Fibroblast of villous mesenchyme (primary cell): ENCODE measurements at regions not wholly inside any gene's neighbourhood (a gene's known extent, or its start where the extent isn't known, plus 50 kb on each side); places are given as distances from the start of the nearest gene placed in this dataset.

ENCODE experiments used
- DNase-seq: peaks from one replicate; pipeline ENCODE4 v3.0.0-alpha.2; 2010; ENCODE audit warnings: low read depth
- H3K4me3 ChIP-seq: 2 replicates; pipeline ENCODE4 v1.5.1; 2011; ENCODE audit warnings: low read depth, mild to moderate bottlenecking, low read length
- TF ChIP-seq, protein P1 (sequence below): IDR thresholded peaks from 2 replicates; pipeline ENCODE4 v1.5.1; 2012; ENCODE audit warnings: low read depth, mild to moderate bottlenecking, low read length; ENCODE audit not compliant: insufficient read depth

DNA sequence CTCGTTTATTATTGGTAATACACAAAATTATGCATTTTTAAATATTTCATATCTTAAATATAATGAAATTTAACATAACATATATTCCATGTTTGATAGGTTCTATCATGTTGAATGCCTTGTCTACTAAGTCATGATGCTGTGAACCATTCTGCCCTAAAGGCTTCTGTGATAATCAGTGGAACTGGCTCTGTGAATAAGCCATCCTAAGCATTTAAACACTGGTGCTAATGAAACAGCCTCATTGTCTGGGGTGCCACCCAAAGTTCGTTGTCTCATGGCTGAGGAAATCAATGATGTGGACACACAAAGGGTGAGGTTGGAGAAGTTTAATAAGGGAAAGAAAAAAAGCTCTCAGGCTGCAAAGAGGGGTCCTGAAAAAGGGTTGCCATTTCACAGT, 264.7 kb upstream of the ZRANB2 start:
- no peak for DNase-seq
- H3K4me3 ChIP-seq = no peak overlapping the region
- TF ChIP-seq, protein P1, sequence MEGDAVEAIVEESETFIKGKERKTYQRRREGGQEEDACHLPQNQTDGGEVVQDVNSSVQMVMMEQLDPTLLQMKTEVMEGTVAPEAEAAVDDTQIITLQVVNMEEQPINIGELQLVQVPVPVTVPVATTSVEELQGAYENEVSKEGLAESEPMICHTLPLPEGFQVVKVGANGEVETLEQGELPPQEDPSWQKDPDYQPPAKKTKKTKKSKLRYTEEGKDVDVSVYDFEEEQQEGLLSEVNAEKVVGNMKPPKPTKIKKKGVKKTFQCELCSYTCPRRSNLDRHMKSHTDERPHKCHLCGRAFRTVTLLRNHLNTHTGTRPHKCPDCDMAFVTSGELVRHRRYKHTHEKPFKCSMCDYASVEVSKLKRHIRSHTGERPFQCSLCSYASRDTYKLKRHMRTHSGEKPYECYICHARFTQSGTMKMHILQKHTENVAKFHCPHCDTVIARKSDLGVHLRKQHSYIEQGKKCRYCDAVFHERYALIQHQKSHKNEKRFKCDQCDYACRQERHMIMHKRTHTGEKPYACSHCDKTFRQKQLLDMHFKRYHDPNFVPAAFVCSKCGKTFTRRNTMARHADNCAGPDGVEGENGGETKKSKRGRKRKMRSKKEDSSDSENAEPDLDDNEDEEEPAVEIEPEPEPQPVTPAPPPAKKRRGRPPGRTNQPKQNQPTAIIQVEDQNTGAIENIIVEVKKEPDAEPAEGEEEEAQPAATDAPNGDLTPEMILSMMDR = no peak

DNA sequence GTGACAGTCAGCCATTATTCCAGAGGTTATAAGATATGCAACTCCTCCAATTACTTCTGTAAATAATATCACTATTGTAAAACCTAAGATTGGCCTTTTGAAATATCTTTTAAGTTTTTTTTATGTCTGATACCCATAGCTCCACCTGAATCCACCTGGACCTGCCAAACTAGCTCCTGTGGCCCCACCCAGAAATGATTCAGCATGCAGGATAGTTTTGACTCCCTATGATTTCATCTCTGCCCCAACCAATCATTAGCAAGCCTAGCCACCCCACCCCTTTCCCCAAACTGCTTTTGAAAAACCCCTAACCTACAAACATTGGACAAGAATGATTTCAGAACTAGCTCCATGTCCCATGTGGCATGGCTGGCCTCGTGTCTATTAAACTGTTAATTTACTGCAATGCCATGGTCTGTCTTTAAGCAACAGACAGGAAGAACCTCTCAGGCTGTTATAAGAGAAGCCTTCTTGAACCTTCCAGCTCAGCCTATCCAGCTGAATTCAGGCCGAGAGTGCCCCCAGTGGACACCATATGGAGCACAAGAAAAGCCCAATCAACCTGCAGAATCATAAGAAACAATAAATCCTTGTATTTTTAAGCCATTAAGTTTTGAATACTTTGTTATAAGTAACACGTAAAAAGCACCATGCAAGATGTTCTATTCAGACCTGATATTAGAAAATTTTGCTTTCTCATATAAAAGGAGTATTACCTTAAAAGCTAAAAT, 263.0 kb upstream of the ZRANB2 start:
- no peak for DNase-seq
- TF ChIP-seq, protein P1 = no peak
- H3K4me3 ChIP-seq = no peak overlapping the region

DNA sequence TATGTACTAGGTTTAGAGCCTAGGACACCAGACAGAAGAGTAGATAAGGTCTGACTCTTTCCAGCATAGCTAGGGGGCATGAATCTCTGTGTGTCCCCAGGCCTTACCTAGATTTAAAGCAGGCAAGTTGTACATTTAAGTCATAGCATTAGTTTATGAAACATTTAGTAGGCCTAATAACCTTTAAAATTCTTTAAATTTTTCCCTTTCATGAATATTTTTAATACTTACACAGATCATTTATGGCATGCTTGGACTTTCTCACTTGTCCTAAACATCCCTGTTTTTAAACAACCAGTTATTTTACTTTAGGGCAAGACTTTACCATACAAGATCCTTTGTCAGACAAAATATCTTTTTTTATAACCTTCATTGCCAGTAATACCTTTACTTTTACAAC, 258.4 kb upstream of the ZRANB2 start:
- TF ChIP-seq, protein P1 = no peak
- DNase-seq = no peak
- no peak overlapping the region for H3K4me3 ChIP-seq

DNA sequence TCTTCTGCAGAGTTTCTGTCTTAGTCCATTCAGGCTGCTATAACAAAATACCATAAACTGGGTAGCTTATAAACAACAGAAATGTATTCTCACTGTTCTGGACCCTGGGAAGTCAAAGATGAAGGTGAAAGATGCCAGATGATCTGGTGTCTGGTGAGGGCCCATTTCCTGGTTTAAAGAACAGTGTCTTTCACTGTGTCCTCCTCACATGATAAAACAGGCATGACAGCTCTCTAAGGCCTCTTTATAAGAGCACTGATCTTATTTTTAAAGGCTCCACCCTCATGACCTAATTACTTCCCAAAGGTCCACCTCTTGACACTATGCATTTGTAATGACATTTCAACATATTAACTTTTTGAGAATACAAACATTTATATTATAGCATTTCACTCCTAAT, 250.2 kb upstream of the ZRANB2 start:
- H3K4me3 ChIP-seq = no peak overlapping the region
- TF ChIP-seq, protein P1 = no peak
- DNase-seq = no peak

DNA sequence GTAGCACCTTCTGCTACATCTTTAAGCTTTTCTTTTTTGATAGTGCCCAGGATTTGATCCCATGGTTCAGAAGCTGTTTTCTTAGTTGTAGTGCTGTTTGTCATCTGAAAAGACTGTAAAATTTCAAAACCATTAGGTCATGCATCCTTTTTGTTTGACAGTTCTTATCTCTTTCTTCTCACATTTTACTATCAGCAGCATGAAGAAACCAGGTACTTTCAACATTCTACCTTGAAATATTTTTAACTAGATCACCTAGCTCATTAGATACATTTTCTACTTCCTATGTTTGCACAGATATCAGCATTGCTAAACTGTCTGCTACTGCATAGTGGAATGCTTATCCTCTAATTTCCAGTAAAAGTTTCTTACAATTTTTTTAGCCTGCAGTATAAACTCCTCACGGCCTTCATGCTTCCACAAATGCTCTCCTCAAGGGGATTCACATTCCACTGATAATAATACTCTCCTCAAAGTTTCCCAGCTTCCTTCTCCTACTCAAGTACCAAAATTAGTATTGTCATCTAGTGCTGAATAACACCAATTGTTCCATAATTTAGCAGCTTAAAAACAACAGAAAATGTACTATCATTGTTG, 243.9 kb upstream of the ZRANB2 start:
- no peak for DNase-seq
- H3K4me3 ChIP-seq = no peak overlapping the region
- TF ChIP-seq, protein P1 = no peak

DNA sequence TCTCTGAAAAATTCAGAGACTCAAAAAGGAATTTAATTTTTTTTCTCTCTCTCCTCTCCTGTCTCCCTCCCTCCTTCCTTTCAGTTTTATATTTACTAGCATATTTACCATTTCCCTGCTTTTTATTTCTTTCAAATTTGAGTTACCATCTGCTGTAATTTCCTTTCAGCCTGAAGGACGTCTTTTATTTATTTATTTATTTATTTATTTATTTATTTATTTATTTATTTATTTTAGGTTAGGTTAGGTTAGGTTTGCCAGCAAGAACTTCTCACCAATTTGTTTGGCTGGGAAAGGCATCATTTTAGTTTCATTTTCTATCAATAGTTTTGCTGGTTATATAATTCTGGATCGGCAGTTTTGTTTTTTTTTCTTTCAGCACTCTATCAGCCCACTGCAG, 231.7 kb upstream of the ZRANB2 start:
- H3K4me3 ChIP-seq = no peak overlapping the region
- no peak for DNase-seq

More for the DNA sequence above, 231.7 kb upstream of the ZRANB2 start:
- TF ChIP-seq, protein P1 = no peak
